ENCODE measurements at regions not wholly inside any gene's neighbourhood (a gene's known extent, or its start where the extent isn't known, plus 50 kb on each side); places are given as distances from the start of the nearest gene placed in this dataset.
"Not testable (repeated sequence)": the region's sequence is repeated elsewhere in the genome, so short reads cannot be mapped to it uniquely, and the experiment has no call there.

- H3K27me3 ChIP-seq, result no peaks in the 10 kb centered on the region
These were observed 117.7 kb upstream of the KCNJ3 start for GRCh38 chr2:154580767-154581166.

GRCh38 chr2:154582694-154583093, 115.8 kb upstream of the KCNJ3 start:
- not testable (repeated sequence) for H3K27ac ChIP-seq, H3K4me1 ChIP-seq, H3K4me3 ChIP-seq, H3K36me3 ChIP-seq, H3K27me3 ChIP-seq, DNase-seq, H3K9me3 ChIP-seq

More at GRCh38 chr2:154580767-154581166, 117.7 kb upstream of the KCNJ3 start:
- Histone ChIP-seq H3K4me1 (no peaks in the 10 kb centered on the region), H3K36me3 (no peaks in the 10 kb centered on the region), H3K27ac (no peak overlapping the region), H3K4me3 (no peak overlapping the region), H3K9me3 (no peaks in the 10 kb centered on the region)
- DNase-seq, result no peak
- TF ChIP-seq POLR2A (IDR thresholded peaks at IDR 0.05) (no peak), CTCF (IDR thresholded peaks at IDR 0.05) (no peak)

- not testable (repeated sequence) for DNase-seq, H3K36me3 ChIP-seq, H3K27ac ChIP-seq, H3K4me3 ChIP-seq, H3K4me1 ChIP-seq, H3K27me3 ChIP-seq, H3K9me3 ChIP-seq
These were observed 115.2 kb upstream of the KCNJ3 start for GRCh38 chr2:154583274-154583673.

GRCh38 chr2:154587739-154588138, 110.8 kb upstream of the KCNJ3 start:
- Histone ChIP-seq H3K9me3 (no peaks in the 10 kb centered on the region), H3K27me3 (no peaks in the 10 kb centered on the region), H3K4me3 (no peak overlapping the region), H3K27ac (no peak overlapping the region), H3K4me1 (no peaks in the 10 kb centered on the region), H3K36me3 (no peaks in the 10 kb centered on the region)
- no peak for DNase-seq
- TF ChIP-seq POLR2A (IDR thresholded peaks at IDR 0.05) (no peak), CTCF (IDR thresholded peaks at IDR 0.05) (no peak)

GRCh38 chr2:154588838-154589237, 109.7 kb upstream of the KCNJ3 start:
- Histone ChIP-seq H3K36me3 (no peaks in the 10 kb centered on the region), H3K9me3 (no peaks in the 10 kb centered on the region), H3K4me3 (no peak overlapping the region), H3K27ac (no peak overlapping the region), H3K27me3 (no peaks in the 10 kb centered on the region), H3K4me1 (no peaks in the 10 kb centered on the region)
- DNase-seq, result no peak
- no peak for TF ChIP-seq POLR2A (IDR thresholded peaks at IDR 0.05)
- TF ChIP-seq CTCF (IDR thresholded peaks at IDR 0.05), result no peak

- Histone ChIP-seq H3K4me1 (no peaks in the 10 kb centered on the region), H3K9me3 (no peaks in the 10 kb centered on the region), H3K4me3 (no peak overlapping the region), H3K27me3 (no peaks in the 10 kb centered on the region), H3K27ac (no peak overlapping the region), H3K36me3 (no peaks in the 10 kb centered on the region)
- DNase-seq, result no peak
- TF ChIP-seq POLR2A (IDR thresholded peaks at IDR 0.05), result no peak
- no peak for TF ChIP-seq CTCF (IDR thresholded peaks at IDR 0.05)
These were observed 109.0 kb upstream of the KCNJ3 start for GRCh38 chr2:154589514-154589913.

GRCh38 chr2:154591294-154591820, 107.1 kb upstream of the KCNJ3 start:
- TF ChIP-seq CTCF (IDR thresholded peaks at IDR 0.05) (no peak), POLR2A (IDR thresholded peaks at IDR 0.05) (no peak)
- H3K4me1 ChIP-seq, result no peaks in the 10 kb centered on the region
- H3K27ac ChIP-seq, result no peak overlapping the region
- no peaks in the 10 kb centered on the region for H3K27me3 ChIP-seq
- no peak overlapping the region for H3K4me3 ChIP-seq
- H3K36me3 ChIP-seq, result no peaks in the 10 kb centered on the region
- DNase-seq, result no peak
- no peaks in the 10 kb centered on the region for H3K9me3 ChIP-seq
